Peyer's patch (tissue), 4 donors: ENCODE measurements at regions not wholly inside any gene's neighbourhood (a gene's known extent, or its start where the extent isn't known, plus 50 kb on each side); places are given as distances from the start of the nearest gene placed in this dataset.

ENCODE experiments used
- DNase-seq, 3 donors: peaks; one replicate each; pipeline ENCODE4 v3.0.0-alpha.2; 2017 to 2019
- H3K27ac ChIP-seq, 4 donors: fragments of 200-600 bp; sonication (generic); one replicate each; pipeline ENCODE4 v1.5.1; 2016 to 2019
- H3K27me3 ChIP-seq, 2 donors: fragments of 200-600 bp; sonication (generic); one replicate each; pipeline ENCODE4 v1.5.1; 2019
- H3K36me3 ChIP-seq, 3 donors: fragments of 200-600 bp; sonication (generic); one replicate each; pipeline ENCODE4 v1.5.1; 2016 to 2019
- H3K4me1 ChIP-seq, 4 donors: fragments of 200-600 bp; sonication (generic); one replicate each; pipeline ENCODE4 v1.5.1; 2016 to 2019
- H3K4me3 ChIP-seq, 4 donors: fragments of 200-600 bp; sonication (generic); 1 replicate in 3 of 4; 2 replicates in 1 of 4; pipeline ENCODE4 v1.5.1; 2016 to 2019; ENCODE audit warnings: mild to moderate bottlenecking in 1 of 4
- H3K9me3 ChIP-seq, 4 donors: fragments of 200-600 bp; sonication (generic); one replicate each; pipeline ENCODE4 v1.5.1; 2016 to 2019; ENCODE audit warnings: mild to moderate bottlenecking in 1 of 4
- CTCF ChIP-seq, 6 experiments: fragments of 450-650 bp in 4 of 6; fragments of 200-600 bp in 2 of 6; sonication (generic) in 1 of 6; IDR thresholded peaks; one replicate each; pipeline ENCODE4 v1.5.1; 2017 to 2019; ENCODE audit warnings: antibody characterized with exemption in 6 of 6, mild to moderate bottlenecking in 3 of 6, moderate library complexity in 1 of 6
- POLR2A ChIP-seq, 2 donors: fragments of 450-650 bp; IDR thresholded peaks; one replicate each; pipeline ENCODE4 v1.5.1; 2017; ENCODE audit warnings: antibody characterized with exemption in 2 of 2, mild to moderate bottlenecking in 2 of 2, moderate library complexity in 2 of 2

GRCh38 chr21:19245188-19245580, 841.6 kb upstream of the TMPRSS15 start:
- peaks cover 0 to 3% (median 0%) of the 10 kb centered on the region in 4 donors for H3K9me3 ChIP-seq
- no peaks in the 10 kb centered on the region for H3K4me1 ChIP-seq
- DNase-seq, result no peak

GRCh38 chr21:19246018-19246417, 842.4 kb upstream of the TMPRSS15 start:
- H3K4me1 ChIP-seq, result no peaks in the 10 kb centered on the region
- no peaks in the 10 kb centered on the region for H3K36me3 ChIP-seq
- no peak for TF ChIP-seq CTCF (IDR thresholded peaks at IDR 0.05)
- TF ChIP-seq POLR2A (IDR thresholded peaks at IDR 0.05), result no peak
- no peak overlapping the region for H3K27ac ChIP-seq
- H3K27me3 ChIP-seq, result no peaks in the 10 kb centered on the region
- peaks cover 0 to 3% (median 0%) of the 10 kb centered on the region in 4 donors for H3K9me3 ChIP-seq
- no peak overlapping the region for H3K4me3 ChIP-seq
- no peak for DNase-seq

More at GRCh38 chr21:19245188-19245580, 841.6 kb upstream of the TMPRSS15 start:
- Histone ChIP-seq H3K36me3 (no peaks in the 10 kb centered on the region), H3K27me3 (no peaks in the 10 kb centered on the region), H3K4me3 (no peak overlapping the region), H3K27ac (no peak overlapping the region)
- TF ChIP-seq POLR2A (IDR thresholded peaks at IDR 0.05) (no peak), CTCF (IDR thresholded peaks at IDR 0.05) (no peak)

- TF ChIP-seq POLR2A (IDR thresholded peaks at IDR 0.05) (no peak), CTCF (IDR thresholded peaks at IDR 0.05) (no peak)
- H3K4me3 ChIP-seq, result no peak overlapping the region
- no peak overlapping the region for H3K27ac ChIP-seq
- no peak for DNase-seq
- no peaks in the 10 kb centered on the region for H3K36me3 ChIP-seq
- no peaks in the 10 kb centered on the region for H3K27me3 ChIP-seq
- H3K9me3 ChIP-seq, result no peaks in the 10 kb centered on the region
- no peaks in the 10 kb centered on the region for H3K4me1 ChIP-seq
These were observed 853.5 kb upstream of the TMPRSS15 start for GRCh38 chr21:19256934-19257660.

- Histone ChIP-seq H3K27me3 (no peaks in the 10 kb centered on the region), H3K4me3 (no peak overlapping the region), H3K36me3 (no peaks in the 10 kb centered on the region), H3K4me1 (no peaks in the 10 kb centered on the region), H3K27ac (no peak overlapping the region), H3K9me3 (no peaks in the 10 kb centered on the region)
- no peak for TF ChIP-seq POLR2A (IDR thresholded peaks at IDR 0.05)
- no peak for TF ChIP-seq CTCF (IDR thresholded peaks at IDR 0.05)
- DNase-seq, result no peak
These were observed 858.3 kb upstream of the TMPRSS15 start for GRCh38 chr21:19261731-19262376.

- Histone ChIP-seq H3K4me3 (no peak overlapping the region), H3K27ac (no peak overlapping the region), H3K27me3 (no peaks in the 10 kb centered on the region), H3K4me1 (no peaks in the 10 kb centered on the region), H3K36me3 (no peaks in the 10 kb centered on the region), H3K9me3 (no peaks in the 10 kb centered on the region)
- TF ChIP-seq CTCF (IDR thresholded peaks at IDR 0.05) (no peak), POLR2A (IDR thresholded peaks at IDR 0.05) (no peak)
- no peak for DNase-seq
These were observed 863.1 kb upstream of the TMPRSS15 start for GRCh38 chr21:19266636-19267035.
